Activated CD8-positive, alpha-beta memory T cell treated with anti-CD3 and anti-CD28 coated beads for 48 hours (primary cell): ENCODE measurements at regions not wholly inside any gene's neighbourhood (a gene's known extent, or its start where the extent isn't known, plus 50 kb on each side); places are given as distances from the start of the nearest gene placed in this dataset.
"Not testable (repeated sequence)": the region's sequence is repeated elsewhere in the genome, so short reads cannot be mapped to it uniquely, and the experiment has no call there.

Experiments used
- DNase-seq, 3 experiments: peaks; one replicate each; pipeline ENCODE4 v3.0.0-alpha.2; 2020; ENCODE audit warnings: low read depth in 2 of 3, low spot score in 2 of 3

- no peak for DNase-seq
Measured at GRCh38 chr3:36075491-36075890, 304.8 kb upstream of the STAC start.

DNA sequence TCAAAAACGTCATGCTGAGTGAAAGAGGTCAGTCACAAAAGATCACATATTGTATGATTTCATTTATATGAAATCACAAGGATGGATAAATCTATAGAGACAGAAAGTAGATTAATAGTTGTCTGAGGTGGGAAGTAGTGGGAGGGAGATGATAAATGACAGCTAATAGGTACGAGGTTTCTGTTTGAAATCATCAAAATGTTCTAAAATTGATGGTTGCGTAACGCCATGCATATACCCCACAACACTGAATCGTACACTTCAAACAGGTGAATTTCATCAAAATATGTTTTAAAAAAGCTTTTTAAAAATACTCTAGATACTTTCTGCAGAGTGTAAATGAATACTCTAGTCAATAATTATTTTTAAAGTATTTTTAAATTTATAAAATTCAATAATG, 303.0 kb upstream of the STAC start:
- no peak for DNase-seq

- DNase-seq, result not testable (repeated sequence)
Measured at GRCh38 chr3:36082958-36083357, 297.3 kb upstream of the STAC start.

DNA sequence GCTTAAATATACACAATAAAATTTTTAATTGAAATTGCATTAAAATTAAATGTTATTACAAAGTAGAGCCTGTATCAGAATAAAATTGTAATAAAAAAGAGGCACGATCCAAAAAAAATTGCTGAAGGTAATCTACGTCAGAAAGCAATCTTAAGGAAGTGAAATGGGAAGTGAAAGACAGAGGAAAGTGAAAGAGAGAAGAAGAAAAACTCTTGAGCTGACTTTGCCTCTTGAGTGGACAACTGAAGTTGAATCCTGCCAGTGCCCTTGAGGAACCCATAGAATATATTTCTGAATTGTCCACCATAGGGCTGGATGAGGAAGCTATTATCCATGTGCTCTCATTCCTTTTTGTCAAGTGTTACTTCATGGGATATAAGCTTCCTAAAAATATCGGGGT, 285.1 kb upstream of the STAC start:
- DNase-seq, result no peak

GRCh38 chr3:36097209-36097608, 283.1 kb upstream of the STAC start:
- DNase-seq, result no peak

- no peak for DNase-seq
Measured at GRCh38 chr3:36114353-36114752, 266.0 kb upstream of the STAC start.

GRCh38 chr3:36124118-36124796, 256.0 kb upstream of the STAC start:
- DNase-seq, result no peak

DNA sequence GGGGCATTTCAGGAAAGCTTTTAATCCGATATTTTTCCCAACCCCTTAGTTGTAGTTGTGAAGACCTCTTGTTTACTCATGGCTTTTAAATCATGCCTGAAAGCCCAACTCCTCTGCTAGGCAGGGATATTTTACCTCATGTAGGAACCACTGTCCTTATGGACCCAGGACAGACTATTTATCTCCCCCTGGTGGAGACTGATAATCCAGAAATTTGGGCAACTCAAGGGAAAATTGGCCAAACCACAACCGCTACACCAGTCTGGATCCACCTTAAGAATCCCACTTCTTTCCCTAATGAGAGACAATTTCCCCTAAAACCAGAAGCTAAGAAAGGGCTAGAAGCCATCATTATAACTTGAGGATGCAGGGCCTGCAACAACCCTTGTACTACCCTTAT, 248.1 kb upstream of the STAC start:
- no peak for DNase-seq

- DNase-seq, result no peak
Measured at GRCh38 chr3:36135863-36136262, 244.4 kb upstream of the STAC start.

DNA sequence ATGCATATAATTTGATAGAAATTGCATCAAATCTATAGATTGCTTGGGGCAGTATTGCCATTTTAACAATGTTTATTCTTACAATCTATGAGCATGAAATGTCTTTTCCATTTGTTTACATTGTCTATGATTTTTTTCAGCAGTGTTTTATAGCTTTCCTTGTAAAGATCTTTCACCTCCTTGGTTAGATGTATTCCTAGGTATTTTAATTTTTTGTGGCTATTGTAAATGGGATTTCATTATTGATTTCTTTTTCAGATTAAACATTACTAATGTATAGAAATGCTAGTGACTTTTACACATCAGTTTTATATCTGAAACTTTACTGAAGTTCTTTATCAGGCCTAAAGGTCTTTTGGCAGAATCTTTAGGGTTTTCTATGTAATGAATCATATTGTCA, 237.6 kb upstream of the STAC start:
- DNase-seq, result no peak

- DNase-seq, result no peak
Measured at GRCh38 chr3:36146404-36146803, 233.9 kb upstream of the STAC start.

DNA sequence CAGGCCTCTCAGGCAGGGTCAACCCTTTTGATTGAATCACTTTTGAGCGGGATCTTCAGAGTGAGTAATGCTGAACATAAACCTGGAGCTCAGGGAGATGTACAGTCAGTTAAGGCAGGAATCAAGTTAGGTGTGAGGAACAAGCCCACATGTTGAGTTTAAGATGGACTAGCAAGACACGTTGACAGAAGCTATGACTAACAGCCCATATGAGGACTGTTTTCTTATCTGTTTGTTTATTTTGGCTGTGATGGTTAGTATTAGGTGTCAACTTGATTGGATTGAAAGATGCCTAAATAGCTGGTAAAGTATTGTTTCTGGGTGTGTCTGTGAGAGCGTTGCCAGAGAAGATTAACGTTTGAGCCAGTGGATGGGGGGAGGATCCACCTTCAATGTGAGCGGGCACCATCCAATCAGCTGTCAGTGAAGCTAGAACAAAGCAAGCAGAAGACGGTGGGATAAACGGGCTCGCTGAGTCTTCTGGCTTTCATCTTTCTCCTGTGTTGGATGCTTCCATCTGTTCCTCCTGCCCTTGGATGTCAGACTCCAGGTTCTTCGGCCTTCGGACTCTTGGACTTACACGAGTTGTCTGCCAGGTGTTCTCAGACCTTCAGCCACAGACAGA, 232.3 kb upstream of the STAC start:
- no peak for DNase-seq

DNA sequence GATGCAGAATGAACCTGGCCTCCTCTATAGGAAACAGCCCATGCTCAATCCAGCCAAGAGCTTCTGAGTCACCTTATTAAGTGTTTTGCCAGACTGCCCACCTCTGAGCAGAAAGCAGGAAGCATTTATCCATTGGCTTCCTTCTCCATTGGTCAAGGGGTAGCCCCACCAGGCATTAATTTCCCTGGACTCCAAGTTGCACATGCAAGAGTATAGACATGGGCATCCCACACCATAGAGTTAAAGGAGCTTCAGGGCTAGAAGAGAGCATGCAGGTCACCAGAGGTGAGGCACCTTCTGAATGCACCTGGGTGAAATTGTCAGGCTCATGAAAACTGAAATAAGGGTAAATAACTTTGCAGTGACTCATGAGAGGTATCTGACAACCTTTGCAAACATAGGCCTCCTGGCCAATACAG, 230.8 kb upstream of the STAC start:
- DNase-seq, result no peak

GRCh38 chr3:36155515-36155914, 224.8 kb upstream of the STAC start:
- DNase-seq, result no peak

DNA sequence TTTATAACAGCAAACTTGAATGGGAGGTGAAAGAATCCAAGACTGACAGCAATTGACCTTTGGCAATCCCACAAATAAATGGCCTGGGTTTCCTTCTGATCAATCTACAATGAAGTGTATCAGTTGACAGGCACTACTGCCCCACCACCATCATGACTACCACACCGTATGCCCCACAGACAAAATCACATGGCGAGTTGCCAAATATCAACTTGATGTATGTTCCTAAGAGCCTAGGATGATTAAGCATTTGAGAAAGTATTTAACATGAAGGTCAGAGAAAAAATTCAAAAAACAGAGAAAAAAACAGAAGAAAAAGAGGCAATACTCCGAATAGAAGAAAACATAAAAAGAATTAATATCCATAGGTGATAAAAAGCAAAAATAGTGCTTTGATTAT, 215.9 kb upstream of the STAC start:
- no peak for DNase-seq

GRCh38 chr3:36165509-36166290, 214.6 kb upstream of the STAC start:
- DNase-seq, result no peak

DNA sequence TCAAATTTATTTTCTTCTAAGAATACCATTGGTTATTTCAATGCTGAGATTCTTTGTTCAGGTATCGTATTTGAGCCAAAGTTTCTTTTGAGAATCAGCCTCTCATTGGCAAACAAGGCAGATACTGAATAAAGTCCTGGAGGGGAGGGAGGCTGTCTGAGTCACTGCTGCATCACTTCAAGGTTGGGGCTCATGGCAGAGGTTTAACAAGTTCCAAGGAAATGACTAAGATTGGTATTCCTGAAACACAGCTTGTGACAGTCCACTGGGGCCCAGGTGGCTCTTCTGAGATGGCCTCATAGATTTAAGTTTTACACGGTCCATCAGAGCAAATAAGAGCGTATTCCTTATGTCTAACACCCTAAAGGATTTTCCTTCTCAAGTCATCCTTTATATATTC, 213.8 kb upstream of the STAC start:
- DNase-seq, result no peak

DNA sequence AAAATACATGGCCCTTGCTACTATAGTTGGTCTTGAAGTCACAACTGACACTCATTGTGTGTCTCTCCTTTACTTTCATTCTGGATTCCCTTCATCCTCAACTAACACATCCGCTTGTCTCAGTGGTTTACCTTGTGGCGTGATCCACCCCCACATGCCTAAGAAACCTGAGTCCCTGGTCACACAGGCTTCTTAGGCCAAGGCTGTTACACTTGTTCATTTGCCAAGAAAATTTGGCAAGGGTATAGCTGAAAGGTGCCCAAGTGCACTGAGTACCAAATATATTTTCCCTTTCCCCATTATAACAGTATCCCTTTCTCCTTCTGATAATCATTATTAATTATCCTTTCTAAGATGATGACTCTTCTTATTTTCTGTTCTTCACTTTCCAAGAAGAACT, 207.6 kb upstream of the STAC start:
- DNase-seq, result no peak

DNA sequence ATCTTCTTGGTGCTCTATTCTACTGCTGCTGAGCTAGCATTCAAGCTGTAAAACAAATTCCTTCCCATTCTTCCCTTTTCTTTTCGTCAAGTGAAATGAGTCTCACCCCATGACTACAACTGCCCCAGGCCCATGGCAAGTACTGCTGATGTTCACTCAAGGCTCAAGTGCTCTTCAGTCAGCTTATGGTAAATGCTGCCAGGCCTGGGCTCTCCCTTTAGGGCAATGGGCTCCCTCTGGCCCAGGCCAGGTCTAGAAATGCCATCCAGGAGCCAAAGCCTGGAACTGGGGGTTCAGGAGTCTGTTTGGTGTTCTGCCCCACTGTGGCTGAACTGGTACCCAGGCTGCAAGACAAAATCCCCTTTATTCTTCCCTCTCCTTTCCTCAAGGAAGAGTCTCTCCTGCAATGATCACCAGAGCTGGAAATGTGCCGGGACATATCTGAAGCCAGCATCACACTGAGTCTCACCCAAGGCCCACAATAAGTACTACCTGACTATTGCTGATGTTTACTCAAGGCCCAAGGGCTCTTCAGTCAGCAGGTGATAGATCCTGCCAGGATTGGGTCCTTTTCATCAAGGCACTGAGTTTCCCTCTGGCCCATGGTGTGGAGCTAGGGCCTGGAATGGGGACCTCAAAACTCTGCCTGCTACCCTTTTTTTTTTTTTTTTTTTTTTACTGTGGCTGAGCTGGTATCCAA, 205.0 kb upstream of the STAC start:
- DNase-seq, result no peak

DNA sequence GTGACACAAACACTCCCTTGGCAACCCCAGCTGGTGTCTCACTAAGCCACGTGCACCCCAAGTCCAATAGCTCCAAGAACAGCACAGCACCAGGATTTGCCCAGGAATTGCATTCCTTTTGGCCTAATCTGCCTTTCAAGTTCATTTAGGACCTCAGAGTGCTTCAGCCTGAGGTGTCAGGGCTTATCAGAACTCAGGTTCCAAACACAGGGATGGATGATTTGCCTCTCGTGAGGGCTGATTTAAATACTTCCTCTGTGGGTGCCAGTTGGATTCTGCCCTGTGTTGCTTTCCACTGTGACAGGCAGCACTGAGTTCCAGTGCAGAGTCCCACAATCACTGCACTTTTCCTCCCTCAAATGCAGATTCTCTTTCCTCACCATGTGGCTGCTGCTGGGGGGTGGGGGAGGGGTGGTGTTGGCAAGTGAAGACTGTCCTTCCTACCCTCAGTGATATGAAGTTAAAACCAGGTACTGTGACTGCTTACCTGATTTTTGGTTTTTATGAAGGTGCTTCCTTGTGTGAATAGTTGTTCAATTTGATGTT, 204.3 kb upstream of the STAC start:
- DNase-seq, result no peak

DNA sequence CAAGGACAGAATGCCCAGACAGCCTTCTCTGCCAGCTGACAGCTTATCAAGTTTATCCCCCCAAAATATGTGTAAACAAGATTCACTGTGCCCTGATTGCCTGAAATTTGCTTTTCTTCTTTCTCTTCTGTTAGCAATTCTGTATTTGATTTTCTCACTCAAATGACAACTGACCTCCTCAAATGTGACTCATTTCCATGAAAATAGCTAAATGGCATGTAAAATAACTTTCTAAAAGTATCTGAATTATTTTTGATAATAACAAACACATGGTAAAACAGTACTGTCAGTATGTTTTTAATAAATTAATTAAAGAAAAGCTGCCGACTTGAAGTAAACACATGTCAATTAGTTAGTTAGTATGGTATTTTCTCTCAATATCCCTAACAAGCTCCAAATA, 202.3 kb upstream of the STAC start:
- no peak for DNase-seq

DNA sequence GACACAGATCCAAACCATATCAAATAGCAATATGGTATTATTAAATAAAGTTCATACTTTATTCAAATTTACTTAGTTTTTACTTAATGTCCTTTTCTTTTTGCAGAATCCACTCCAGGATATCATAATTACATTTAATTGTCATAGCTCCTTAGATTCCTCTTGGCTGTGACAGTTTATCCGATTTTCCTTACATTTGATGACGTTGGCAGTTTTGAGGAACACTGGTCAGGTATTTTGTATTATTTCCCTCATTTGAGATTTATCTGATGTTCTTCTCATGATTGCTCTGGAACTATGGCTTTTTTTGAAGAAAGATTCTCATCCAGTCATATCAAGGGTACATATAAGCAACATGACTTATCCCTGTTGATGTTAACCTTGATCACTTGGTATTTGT, 198.3 kb upstream of the STAC start:
- DNase-seq, result no peak
